PC-9 (cell line): ENCODE measurements at regions not wholly inside any gene's neighbourhood (a gene's known extent, or its start where the extent isn't known, plus 50 kb on each side); places are given as distances from the start of the nearest gene placed in this dataset.

Experiments used
- EZH2 ChIP-seq: fragments of 200-600 bp; sonication (generic); IDR thresholded peaks from 2 replicates; pipeline ENCODE4 v1.8.0; 2017; ENCODE audit warnings: antibody characterized with exemption, low read depth
- TF ChIP-seq, protein P1 (sequence below): fragments of 200-600 bp; sonication (generic); conservative IDR thresholded peaks from 2 replicates; pipeline ENCODE4 v1.6.1; 2017; ENCODE audit warnings: mixed run types, antibody characterized with exemption, mild to moderate bottlenecking, moderate library complexity

DNA sequence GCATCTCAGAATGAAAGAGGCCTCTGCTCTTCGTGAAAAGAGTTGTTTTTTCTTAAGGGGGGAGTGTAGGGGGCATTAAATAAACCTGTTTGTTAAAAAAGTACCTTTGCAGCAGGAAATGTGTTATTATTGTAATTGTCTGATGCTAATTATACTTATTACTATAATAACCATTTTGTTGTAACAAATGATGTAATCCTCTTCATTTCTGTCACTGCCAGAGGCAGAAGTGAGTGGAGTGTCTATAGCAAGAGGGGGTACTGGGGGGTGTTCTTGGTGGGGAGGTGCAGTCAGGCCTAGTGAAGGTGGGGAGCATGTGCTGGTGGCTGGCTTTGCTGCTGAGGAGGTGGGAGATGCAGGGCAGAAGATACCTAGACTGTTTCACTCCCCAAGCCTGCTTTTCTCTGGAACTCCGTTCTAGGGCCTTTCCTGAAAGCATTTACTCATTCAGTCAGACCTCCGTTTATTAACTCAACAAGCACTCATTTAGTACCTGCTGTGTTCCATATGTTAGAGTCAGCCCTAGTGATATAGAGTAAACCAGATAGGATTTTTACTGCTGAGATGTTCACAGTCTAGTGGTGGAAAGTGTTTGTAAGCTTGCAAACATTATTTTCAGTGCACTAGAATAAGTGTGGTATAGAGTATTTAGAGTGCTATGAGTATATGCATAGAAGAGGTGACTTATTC lies 77.5 kb upstream of the CISTR start:
- TF ChIP-seq, protein P1, sequence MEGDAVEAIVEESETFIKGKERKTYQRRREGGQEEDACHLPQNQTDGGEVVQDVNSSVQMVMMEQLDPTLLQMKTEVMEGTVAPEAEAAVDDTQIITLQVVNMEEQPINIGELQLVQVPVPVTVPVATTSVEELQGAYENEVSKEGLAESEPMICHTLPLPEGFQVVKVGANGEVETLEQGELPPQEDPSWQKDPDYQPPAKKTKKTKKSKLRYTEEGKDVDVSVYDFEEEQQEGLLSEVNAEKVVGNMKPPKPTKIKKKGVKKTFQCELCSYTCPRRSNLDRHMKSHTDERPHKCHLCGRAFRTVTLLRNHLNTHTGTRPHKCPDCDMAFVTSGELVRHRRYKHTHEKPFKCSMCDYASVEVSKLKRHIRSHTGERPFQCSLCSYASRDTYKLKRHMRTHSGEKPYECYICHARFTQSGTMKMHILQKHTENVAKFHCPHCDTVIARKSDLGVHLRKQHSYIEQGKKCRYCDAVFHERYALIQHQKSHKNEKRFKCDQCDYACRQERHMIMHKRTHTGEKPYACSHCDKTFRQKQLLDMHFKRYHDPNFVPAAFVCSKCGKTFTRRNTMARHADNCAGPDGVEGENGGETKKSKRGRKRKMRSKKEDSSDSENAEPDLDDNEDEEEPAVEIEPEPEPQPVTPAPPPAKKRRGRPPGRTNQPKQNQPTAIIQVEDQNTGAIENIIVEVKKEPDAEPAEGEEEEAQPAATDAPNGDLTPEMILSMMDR, result no peak
- TF ChIP-seq EZH2, result no peak
